ENCODE measurements at regions not wholly inside any gene's neighbourhood (a gene's known extent, or its start where the extent isn't known, plus 50 kb on each side); places are given as distances from the start of the nearest gene placed in this dataset.

GRCh38 chr6:168863467-168863866 is 390.2 kb downstream of the THBS2 start:
- Mint-ChIP-seq H3K27me3 (no peaks in the 10 kb centered on the region), H3K27ac (no peak overlapping the region), H3K9me3 (ENCODE audit: insufficient read depth) (no peaks in the 10 kb centered on the region), H3K4me1 (no peaks in the 10 kb centered on the region), H3K4me3 (no peak overlapping the region)
- no peak for ATAC-seq (ENCODE audit: low read depth)
- peaks cover 0 to 3% (median 0%) of the 10 kb centered on the region in 3 donors for H3K9me3 ChIP-seq (ENCODE audit: control extremely low read depth in 1 of 3, control insufficient read depth in 2 of 3, insufficient read depth in 1 of 3, low read length in 2 of 3)
- TF ChIP-seq EZH2 (IDR thresholded peaks at IDR 0.05; ENCODE audit: borderline replicate concordance, insufficient read depth, low read depth, low read length, poor library complexity, severe bottlenecking): no peak
- TF ChIP-seq CTCF (IDR thresholded peaks at IDR 0.05): no peak
- no peak overlapping the region for H3K4me3 ChIP-seq (ENCODE audit: control extremely low read depth in 1 of 5, extremely low read depth in 1 of 5, insufficient read depth in 1 of 5, low read depth in 2 of 5, low read length in 4 of 5)
- POLR2A ChIA-PET: no interaction called here
- H3K79me2 ChIP-seq (ENCODE audit: control insufficient read depth, insufficient read depth, low read length): no peaks in the 10 kb centered on the region
- no peak overlapping the region for H3K9ac ChIP-seq (ENCODE audit: low read length)
- no peaks in the 10 kb centered on the region for H3K4me1 ChIP-seq (ENCODE audit: control insufficient read depth in 2 of 2, insufficient read depth in 2 of 2, low read length in 2 of 2)
- H3K36me3 ChIP-seq (replicated peaks in 1 of 2; ENCODE audit: control extremely low read depth in 1 of 2, control insufficient read depth in 1 of 2, extremely low read depth in 1 of 2, insufficient read depth in 2 of 2, low read length in 1 of 2): no peaks in the 10 kb centered on the region
- no peaks in the 10 kb centered on the region for H4K20me1 ChIP-seq (ENCODE audit: control insufficient read depth, insufficient read depth, low read length, poor library complexity, severe bottlenecking)
- CTCF ChIA-PET: no interaction called here
- WGBS (ENCODE audit: insufficient coverage): no CpG with 5 or more reads among the region's 4 CpGs
- no peak overlapping the region for H3K4me2 ChIP-seq (replicated peaks; ENCODE audit: low read depth, low read length, poor library complexity, severe bottlenecking)
- H3K27me3 ChIP-seq (replicated peaks in 1 of 4; ENCODE audit: control extremely low read depth in 1 of 4, control insufficient read depth in 3 of 4, insufficient read depth in 4 of 4, low read length in 3 of 4): no peaks in the 10 kb centered on the region
- intact Hi-C loops (cut with micrococcal nuclease): no loop called here
- no peak overlapping the region for H3K27ac ChIP-seq (ENCODE audit: low read length in 2 of 2)
- no peak overlapping the region for H2AFZ ChIP-seq (ENCODE audit: insufficient read depth, low read depth, low read length, poor library complexity, severe bottlenecking)
- DNase-seq: no peak

- intact Hi-C loops (cut with micrococcal nuclease): no loop called here
- DNase-seq (no peak), ATAC-seq (ENCODE audit: low read depth) (no peak)
- TF ChIP-seq CTCF (IDR thresholded peaks at IDR 0.05) (no peak), EZH2 (IDR thresholded peaks at IDR 0.05; ENCODE audit: borderline replicate concordance, insufficient read depth, low read depth, low read length, poor library complexity, severe bottlenecking) (no peak)
- Mint-ChIP-seq H3K9me3 (ENCODE audit: insufficient read depth) (no peaks in the 10 kb centered on the region), H3K4me1 (no peaks in the 10 kb centered on the region), H3K27me3 (no peaks in the 10 kb centered on the region), H3K4me3 (no peak overlapping the region), H3K27ac (no peak overlapping the region)
- ChIA-PET POLR2A (no interaction called here), CTCF (no interaction called here)
- H2AFZ ChIP-seq (ENCODE audit: insufficient read depth, low read depth, low read length, poor library complexity, severe bottlenecking): no peak overlapping the region
- H3K36me3 ChIP-seq (replicated peaks in 1 of 2; ENCODE audit: control extremely low read depth in 1 of 2, control insufficient read depth in 1 of 2, extremely low read depth in 1 of 2, insufficient read depth in 2 of 2, low read length in 1 of 2): no peaks in the 10 kb centered on the region
- H3K79me2 ChIP-seq (ENCODE audit: control insufficient read depth, insufficient read depth, low read length): no peaks in the 10 kb centered on the region
- no peaks in the 10 kb centered on the region for H3K27me3 ChIP-seq (replicated peaks in 1 of 4; ENCODE audit: control extremely low read depth in 1 of 4, control insufficient read depth in 3 of 4, insufficient read depth in 4 of 4, low read length in 3 of 4)
- no peak overlapping the region for H3K27ac ChIP-seq (ENCODE audit: low read length in 2 of 2)
- WGBS (ENCODE audit: insufficient coverage): 98% methylated on average over 6 of the region's 10 CpGs
- no peak overlapping the region for H3K4me2 ChIP-seq (replicated peaks; ENCODE audit: low read depth, low read length, poor library complexity, severe bottlenecking)
- peaks cover 0 to 3% (median 0%) of the 10 kb centered on the region in 3 donors for H3K9me3 ChIP-seq (ENCODE audit: control extremely low read depth in 1 of 3, control insufficient read depth in 2 of 3, insufficient read depth in 1 of 3, low read length in 2 of 3)
- H3K9ac ChIP-seq (ENCODE audit: low read length): no peak overlapping the region
- H3K4me3 ChIP-seq (ENCODE audit: control extremely low read depth in 1 of 5, extremely low read depth in 1 of 5, insufficient read depth in 1 of 5, low read depth in 2 of 5, low read length in 4 of 5): no peak overlapping the region
- H4K20me1 ChIP-seq (ENCODE audit: control insufficient read depth, insufficient read depth, low read length, poor library complexity, severe bottlenecking): no peaks in the 10 kb centered on the region
- H3K4me1 ChIP-seq (ENCODE audit: control insufficient read depth in 2 of 2, insufficient read depth in 2 of 2, low read length in 2 of 2): no peaks in the 10 kb centered on the region
Measured at GRCh38 chr6:168862346-168862980, 391.2 kb downstream of the THBS2 start.

Measured in B cell (primary cell).